ENCODE measurements at regions not wholly inside any gene's neighbourhood (a gene's known extent, or its start where the extent isn't known, plus 50 kb on each side); places are given as distances from the start of the nearest gene placed in this dataset.

GRCh38 chr10:2214805-2215204, 477.5 kb upstream of the ADARB2 start:
- Histone ChIP-seq H2AK5ac (ENCODE audit: low read depth, low read length) (no peak overlapping the region), H3K9me3 (replicated peaks in 1 of 2; ENCODE audit: control insufficient read depth in 2 of 2, insufficient read depth in 1 of 2, low read depth in 1 of 2, low read length in 2 of 2) (no peaks in the 10 kb centered on the region), H3K4ac (ENCODE audit: low read length) (no peak overlapping the region), H4K91ac (ENCODE audit: low read depth, low read length, poor library complexity) (no peak overlapping the region), H4K8ac (ENCODE audit: low read depth, low read length) (no peak overlapping the region), H3K18ac (ENCODE audit: low read length) (no peak overlapping the region), H2BK12ac (ENCODE audit: low read length) (no peak overlapping the region), H3K23ac (ENCODE audit: low read depth, low read length, poor library complexity) (no peak overlapping the region), H2BK120ac (ENCODE audit: low read depth, low read length) (no peak overlapping the region), H3K27me3 (ENCODE audit: control insufficient read depth in 3 of 3, insufficient read depth in 3 of 3, low read depth in 1 of 3, low read length in 3 of 3) (no peaks in the 10 kb centered on the region), H2BK5ac (ENCODE audit: low read length) (no peak overlapping the region), H3K4me1 (ENCODE audit: control insufficient read depth in 2 of 2, insufficient read depth in 1 of 2, low read depth in 1 of 2, low read length in 2 of 2) (peaks cover 0 to 2% of the 10 kb centered on the region in 2 donors), H3K4me3 (ENCODE audit: low read length in 2 of 2) (no peak overlapping the region), H2BK15ac (ENCODE audit: low read length) (no peak overlapping the region), H3K79me1 (ENCODE audit: low read depth, low read length) (peaks cover 2% of the 10 kb centered on the region), H3K27ac (replicated peaks; ENCODE audit: low read length) (no peak overlapping the region), H3K4me2 (ENCODE audit: insufficient read depth, low read length, poor library complexity, severe bottlenecking) (no peak overlapping the region), H3K14ac (ENCODE audit: low read length) (no peak overlapping the region), H3K36me3 (replicated peaks in 1 of 2; ENCODE audit: control insufficient read depth in 2 of 2, insufficient read depth in 2 of 2, low read length in 2 of 2) (no peaks in the 10 kb centered on the region), H2AFZ (ENCODE audit: low read length) (no peak overlapping the region), H3K9ac (ENCODE audit: low read depth, low read length, poor library complexity) (no peak overlapping the region)
- DNase-seq (ENCODE audit: low spot score), result no peak
- WGBS, 2 donors (ENCODE audit: extremely low coverage in 2 of 2, insufficient read length in 2 of 2, insufficient replicate concordance in 1 of 2), result no CpG with 5 or more reads among the region's 10 CpGs

DNA sequence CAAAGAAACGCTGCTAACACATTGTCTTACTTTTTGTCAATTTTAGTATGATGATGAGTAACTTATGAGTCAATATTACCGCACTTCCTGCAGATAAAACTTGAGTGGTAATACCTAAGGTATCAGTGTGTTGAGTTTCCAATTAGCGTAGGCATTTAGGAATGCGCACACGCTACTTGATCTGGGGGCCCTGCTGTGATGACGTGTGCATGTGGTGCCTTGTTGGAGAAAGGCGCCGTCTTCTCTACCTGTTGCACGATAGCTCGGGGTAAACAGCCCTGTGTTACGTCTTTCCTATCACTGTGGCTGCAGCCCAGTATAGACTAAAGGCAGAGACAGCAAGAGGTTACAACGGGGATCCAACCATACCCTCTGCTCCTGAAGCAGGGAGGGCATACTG, 476.8 kb upstream of the ADARB2 start:
- Histone ChIP-seq H3K4me2 (ENCODE audit: insufficient read depth, low read length, poor library complexity, severe bottlenecking) (no peak overlapping the region), H2BK15ac (ENCODE audit: low read length) (peak overlapping the region; percentile 15), H3K27ac (replicated peaks; ENCODE audit: low read length) (no peak overlapping the region), H3K9me3 (replicated peaks in 1 of 2; ENCODE audit: control insufficient read depth in 2 of 2, insufficient read depth in 1 of 2, low read depth in 1 of 2, low read length in 2 of 2) (no peaks in the 10 kb centered on the region), H2AFZ (ENCODE audit: low read length) (no peak overlapping the region), H2AK5ac (ENCODE audit: low read depth, low read length) (no peak overlapping the region), H3K4ac (ENCODE audit: low read length) (no peak overlapping the region), H2BK120ac (ENCODE audit: low read depth, low read length) (no peak overlapping the region), H4K8ac (ENCODE audit: low read depth, low read length) (no peak overlapping the region), H3K4me1 (ENCODE audit: control insufficient read depth in 2 of 2, insufficient read depth in 1 of 2, low read depth in 1 of 2, low read length in 2 of 2) (peaks cover 0 to 2% of the 10 kb centered on the region in 2 donors), H3K9ac (ENCODE audit: low read depth, low read length, poor library complexity) (no peak overlapping the region), H3K18ac (ENCODE audit: low read length) (peak overlapping the region; percentile 62), H3K4me3 (ENCODE audit: low read length in 2 of 2) (no peak overlapping the region), H3K27me3 (ENCODE audit: control insufficient read depth in 3 of 3, insufficient read depth in 3 of 3, low read depth in 1 of 3, low read length in 3 of 3) (no peaks in the 10 kb centered on the region), H3K23ac (ENCODE audit: low read depth, low read length, poor library complexity) (no peak overlapping the region), H4K91ac (ENCODE audit: low read depth, low read length, poor library complexity) (no peak overlapping the region), H3K79me1 (ENCODE audit: low read depth, low read length) (peaks cover 2% of the 10 kb centered on the region), H3K14ac (ENCODE audit: low read length) (no peak overlapping the region), H3K36me3 (replicated peaks in 1 of 2; ENCODE audit: control insufficient read depth in 2 of 2, insufficient read depth in 2 of 2, low read length in 2 of 2) (no peaks in the 10 kb centered on the region), H2BK5ac (ENCODE audit: low read length) (no peak overlapping the region), H2BK12ac (ENCODE audit: low read length) (no peak overlapping the region)
- no peak for DNase-seq (ENCODE audit: low spot score)
- WGBS, 2 donors (ENCODE audit: extremely low coverage in 2 of 2, insufficient read length in 2 of 2, insufficient replicate concordance in 1 of 2), result no CpG with 5 or more reads among the region's 12 CpGs

DNA sequence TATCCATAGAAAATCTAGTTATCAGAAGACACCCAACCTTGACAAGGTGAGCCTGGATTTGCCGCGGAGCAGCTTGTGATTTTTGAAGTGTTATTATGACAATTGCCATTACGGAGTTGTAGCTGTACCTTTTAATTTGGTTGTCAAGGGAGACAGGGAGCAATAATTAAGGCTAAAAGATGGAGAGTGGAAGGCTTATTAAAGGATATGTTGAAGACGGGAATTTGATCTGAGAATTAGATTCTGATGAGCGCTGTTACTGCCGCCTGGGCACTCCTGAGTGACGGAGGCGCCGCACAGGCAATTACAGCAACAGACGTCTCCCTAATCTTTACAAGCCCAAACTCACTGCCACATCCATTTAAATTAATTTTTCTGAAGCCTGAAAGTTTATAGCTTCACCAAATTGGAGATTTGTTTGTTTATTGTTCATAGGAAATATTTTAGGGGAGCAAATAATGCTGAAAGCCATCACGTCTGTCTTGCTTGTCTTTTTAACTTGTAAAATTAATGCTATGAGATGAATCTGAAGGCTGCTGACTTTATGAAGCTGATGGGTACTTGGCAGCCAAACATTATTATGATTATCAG, 475.0 kb upstream of the ADARB2 start:
- no peak overlapping the region for H4K8ac ChIP-seq (ENCODE audit: low read depth, low read length)
- no peak overlapping the region for H2AFZ ChIP-seq (ENCODE audit: low read length)
- no peak overlapping the region for H2BK120ac ChIP-seq (ENCODE audit: low read depth, low read length)
- no peak overlapping the region for H4K91ac ChIP-seq (ENCODE audit: low read depth, low read length, poor library complexity)
- no peak overlapping the region for H3K23ac ChIP-seq (ENCODE audit: low read depth, low read length, poor library complexity)
- no peak overlapping the region for H2AK5ac ChIP-seq (ENCODE audit: low read depth, low read length)
- H3K9me3 ChIP-seq (replicated peaks in 1 of 2; ENCODE audit: control insufficient read depth in 2 of 2, insufficient read depth in 1 of 2, low read depth in 1 of 2, low read length in 2 of 2), result no peaks in the 10 kb centered on the region
- H3K4ac ChIP-seq (ENCODE audit: low read length), result no peak overlapping the region
- H3K79me1 ChIP-seq (ENCODE audit: low read depth, low read length), result peaks cover 2% of the 10 kb centered on the region
- no peak overlapping the region for H3K14ac ChIP-seq (ENCODE audit: low read length)
- no peak overlapping the region for H3K4me3 ChIP-seq (ENCODE audit: low read length in 2 of 2)
- H2BK5ac ChIP-seq (ENCODE audit: low read length), result no peak overlapping the region
- no peaks in the 10 kb centered on the region for H3K36me3 ChIP-seq (replicated peaks in 1 of 2; ENCODE audit: control insufficient read depth in 2 of 2, insufficient read depth in 2 of 2, low read length in 2 of 2)
- no CpG with 5 or more reads among the region's 11 CpGs for WGBS, 2 donors (ENCODE audit: extremely low coverage in 2 of 2, insufficient read length in 2 of 2, insufficient replicate concordance in 1 of 2)
- H3K4me2 ChIP-seq (ENCODE audit: insufficient read depth, low read length, poor library complexity, severe bottlenecking), result no peak overlapping the region
- no peak overlapping the region for H2BK15ac ChIP-seq (ENCODE audit: low read length)
- no peak overlapping the region for H3K9ac ChIP-seq (ENCODE audit: low read depth, low read length, poor library complexity)
- no peak overlapping the region for H3K18ac ChIP-seq (ENCODE audit: low read length)
- no peaks in the 10 kb centered on the region for H3K27me3 ChIP-seq (ENCODE audit: control insufficient read depth in 3 of 3, insufficient read depth in 3 of 3, low read depth in 1 of 3, low read length in 3 of 3)
- no peak for DNase-seq (ENCODE audit: low spot score)
- H2BK12ac ChIP-seq (ENCODE audit: low read length), result no peak overlapping the region
- H3K27ac ChIP-seq (replicated peaks; ENCODE audit: low read length), result no peak overlapping the region
- H3K4me1 ChIP-seq (ENCODE audit: control insufficient read depth in 2 of 2, insufficient read depth in 1 of 2, low read depth in 1 of 2, low read length in 2 of 2), result no peaks in the 10 kb centered on the region

DNA sequence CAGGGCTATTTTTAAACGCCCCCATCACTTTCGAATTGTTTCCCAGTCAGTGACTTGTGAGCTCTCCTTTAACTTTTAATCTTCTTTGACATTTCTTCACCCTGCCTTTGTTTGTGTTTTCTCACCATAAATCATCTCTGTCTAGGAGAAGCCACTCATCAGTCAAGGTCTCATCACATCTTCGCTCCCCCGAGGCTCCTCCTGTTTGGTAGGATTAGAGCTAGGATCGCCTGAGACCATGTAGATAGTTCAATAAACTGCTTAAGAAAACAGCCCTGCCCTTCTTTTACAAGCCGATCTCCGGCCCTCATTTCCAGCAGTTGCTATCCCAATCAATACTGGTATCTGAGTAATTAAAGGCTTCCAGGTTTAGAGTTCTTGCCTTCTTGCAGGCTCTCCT, 472.8 kb upstream of the ADARB2 start:
- Histone ChIP-seq H4K91ac (ENCODE audit: low read depth, low read length, poor library complexity) (no peak overlapping the region), H2AFZ (ENCODE audit: low read length) (no peak overlapping the region), H3K4me1 (ENCODE audit: control insufficient read depth in 2 of 2, insufficient read depth in 1 of 2, low read depth in 1 of 2, low read length in 2 of 2) (no peaks in the 10 kb centered on the region), H3K4me3 (ENCODE audit: low read length in 2 of 2) (no peak overlapping the region), H3K36me3 (replicated peaks in 1 of 2; ENCODE audit: control insufficient read depth in 2 of 2, insufficient read depth in 2 of 2, low read length in 2 of 2) (no peaks in the 10 kb centered on the region), H3K18ac (ENCODE audit: low read length) (no peak overlapping the region), H2BK15ac (ENCODE audit: low read length) (no peak overlapping the region), H2BK5ac (ENCODE audit: low read length) (no peak overlapping the region), H2AK5ac (ENCODE audit: low read depth, low read length) (no peak overlapping the region), H3K4ac (ENCODE audit: low read length) (no peak overlapping the region), H3K14ac (ENCODE audit: low read length) (no peak overlapping the region), H3K23ac (ENCODE audit: low read depth, low read length, poor library complexity) (no peak overlapping the region), H3K4me2 (ENCODE audit: insufficient read depth, low read length, poor library complexity, severe bottlenecking) (no peak overlapping the region), H3K79me1 (ENCODE audit: low read depth, low read length) (peaks cover 2% of the 10 kb centered on the region), H4K8ac (ENCODE audit: low read depth, low read length) (no peak overlapping the region), H3K27me3 (ENCODE audit: control insufficient read depth in 3 of 3, insufficient read depth in 3 of 3, low read depth in 1 of 3, low read length in 3 of 3) (no peaks in the 10 kb centered on the region), H2BK120ac (ENCODE audit: low read depth, low read length) (no peak overlapping the region), H3K9me3 (replicated peaks in 1 of 2; ENCODE audit: control insufficient read depth in 2 of 2, insufficient read depth in 1 of 2, low read depth in 1 of 2, low read length in 2 of 2) (no peaks in the 10 kb centered on the region), H3K27ac (replicated peaks; ENCODE audit: low read length) (no peak overlapping the region), H2BK12ac (ENCODE audit: low read length) (no peak overlapping the region), H3K9ac (ENCODE audit: low read depth, low read length, poor library complexity) (no peak overlapping the region)
- no peak for DNase-seq (ENCODE audit: low spot score)
- no CpG with 5 or more reads among the region's 7 CpGs for WGBS, 2 donors (ENCODE audit: extremely low coverage in 2 of 2, insufficient read length in 2 of 2, insufficient replicate concordance in 1 of 2)
